GM20000 (cell line): ENCODE measurements at regions not wholly inside any gene's neighbourhood (a gene's known extent, or its start where the extent isn't known, plus 50 kb on each side); places are given as distances from the start of the nearest gene placed in this dataset.

ENCODE experiments used
- DNase-seq: peaks from one replicate; pipeline ENCODE4 v3.0.0; 2012; ENCODE audit warnings: low spot score
- TF ChIP-seq, protein P1 (sequence below): IDR thresholded peaks from 2 replicates; pipeline ENCODE4 v1.5.1; 2012; ENCODE audit warnings: mild to moderate bottlenecking, control low read depth; ENCODE audit errors: extremely low read depth, missing control alignments

DNA sequence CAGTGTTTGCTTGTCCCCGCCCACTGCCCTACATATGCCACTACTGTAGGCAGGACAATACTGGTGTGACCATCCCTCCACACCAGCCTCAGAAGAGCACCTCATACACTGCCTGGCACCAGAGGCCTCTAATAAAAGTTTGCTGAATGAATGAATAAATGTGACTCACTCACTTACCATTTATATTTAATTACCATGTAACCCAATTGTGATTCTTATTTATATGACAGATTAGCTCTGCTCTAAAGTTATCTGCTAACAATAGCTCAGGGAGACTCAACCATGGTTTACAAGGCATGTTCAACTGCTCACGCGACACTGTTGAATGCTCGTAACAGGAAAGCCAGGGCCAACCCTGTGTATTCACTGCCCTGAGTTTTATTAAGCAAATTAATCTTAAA is 66.0 kb upstream of the DOCK9 start:
- DNase-seq, result no peak
- TF ChIP-seq, protein P1, sequence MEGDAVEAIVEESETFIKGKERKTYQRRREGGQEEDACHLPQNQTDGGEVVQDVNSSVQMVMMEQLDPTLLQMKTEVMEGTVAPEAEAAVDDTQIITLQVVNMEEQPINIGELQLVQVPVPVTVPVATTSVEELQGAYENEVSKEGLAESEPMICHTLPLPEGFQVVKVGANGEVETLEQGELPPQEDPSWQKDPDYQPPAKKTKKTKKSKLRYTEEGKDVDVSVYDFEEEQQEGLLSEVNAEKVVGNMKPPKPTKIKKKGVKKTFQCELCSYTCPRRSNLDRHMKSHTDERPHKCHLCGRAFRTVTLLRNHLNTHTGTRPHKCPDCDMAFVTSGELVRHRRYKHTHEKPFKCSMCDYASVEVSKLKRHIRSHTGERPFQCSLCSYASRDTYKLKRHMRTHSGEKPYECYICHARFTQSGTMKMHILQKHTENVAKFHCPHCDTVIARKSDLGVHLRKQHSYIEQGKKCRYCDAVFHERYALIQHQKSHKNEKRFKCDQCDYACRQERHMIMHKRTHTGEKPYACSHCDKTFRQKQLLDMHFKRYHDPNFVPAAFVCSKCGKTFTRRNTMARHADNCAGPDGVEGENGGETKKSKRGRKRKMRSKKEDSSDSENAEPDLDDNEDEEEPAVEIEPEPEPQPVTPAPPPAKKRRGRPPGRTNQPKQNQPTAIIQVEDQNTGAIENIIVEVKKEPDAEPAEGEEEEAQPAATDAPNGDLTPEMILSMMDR, result no peak

GRCh38 chr13:99044764-99045163 is 66.9 kb upstream of the DOCK9 start:
- TF ChIP-seq, protein P1, result no peak
- no peak for DNase-seq

- TF ChIP-seq, protein P1, result no peak
Measured at GRCh38 chr13:99045396-99045795, 67.5 kb upstream of the DOCK9 start.

DNA sequence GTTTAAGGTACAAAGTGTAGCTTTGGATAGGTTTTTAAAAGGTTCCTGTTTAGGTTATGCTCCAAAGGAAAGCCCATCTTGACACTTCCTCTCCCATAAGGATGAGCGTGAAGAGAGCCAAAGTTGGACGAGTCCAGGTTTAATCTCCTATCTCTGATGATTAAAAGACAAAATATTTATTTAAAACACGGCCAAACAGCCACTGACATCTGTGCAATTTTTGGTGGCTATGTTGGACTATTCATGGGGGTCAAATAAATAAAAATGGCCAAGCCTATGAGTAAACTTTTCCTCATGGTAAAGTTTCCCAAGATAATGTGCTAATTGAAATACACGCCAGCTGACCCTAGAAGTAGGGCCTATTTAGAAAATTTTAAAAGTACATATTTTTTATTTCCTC is 69.0 kb upstream of the DOCK9 start:
- TF ChIP-seq, protein P1, result no peak

More at GRCh38 chr13:99045396-99045795, 67.5 kb upstream of the DOCK9 start:
- no peak for DNase-seq

DNA sequence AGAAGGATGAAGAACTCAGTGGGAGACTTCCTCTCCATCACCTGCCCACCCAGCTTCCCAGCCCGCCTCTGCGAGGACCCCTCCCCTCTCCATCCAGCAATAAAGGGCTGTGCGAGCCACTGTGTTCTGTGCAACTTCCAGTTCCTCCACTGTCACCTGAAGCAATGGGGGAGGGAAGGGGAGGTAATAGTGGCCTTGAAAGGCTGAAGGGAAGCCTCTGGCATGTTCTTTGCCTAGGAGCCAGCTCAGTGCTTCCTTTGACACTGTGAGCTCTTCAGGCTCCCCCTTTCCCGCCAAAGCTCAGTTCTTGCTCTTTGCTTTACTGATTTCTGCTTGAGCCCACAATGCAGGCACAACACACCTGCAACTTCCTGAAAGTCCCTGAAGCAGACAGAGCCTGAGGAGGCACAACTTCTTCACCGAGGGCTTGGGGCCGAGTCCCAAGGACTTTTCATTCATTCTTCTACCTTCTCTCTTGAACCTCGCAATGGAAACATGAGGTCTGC is 73.2 kb upstream of the DOCK9 start:
- TF ChIP-seq, protein P1, result no peak
- no peak for DNase-seq

More for the DNA sequence above, 69.0 kb upstream of the DOCK9 start:
- DNase-seq, result no peak

DNA sequence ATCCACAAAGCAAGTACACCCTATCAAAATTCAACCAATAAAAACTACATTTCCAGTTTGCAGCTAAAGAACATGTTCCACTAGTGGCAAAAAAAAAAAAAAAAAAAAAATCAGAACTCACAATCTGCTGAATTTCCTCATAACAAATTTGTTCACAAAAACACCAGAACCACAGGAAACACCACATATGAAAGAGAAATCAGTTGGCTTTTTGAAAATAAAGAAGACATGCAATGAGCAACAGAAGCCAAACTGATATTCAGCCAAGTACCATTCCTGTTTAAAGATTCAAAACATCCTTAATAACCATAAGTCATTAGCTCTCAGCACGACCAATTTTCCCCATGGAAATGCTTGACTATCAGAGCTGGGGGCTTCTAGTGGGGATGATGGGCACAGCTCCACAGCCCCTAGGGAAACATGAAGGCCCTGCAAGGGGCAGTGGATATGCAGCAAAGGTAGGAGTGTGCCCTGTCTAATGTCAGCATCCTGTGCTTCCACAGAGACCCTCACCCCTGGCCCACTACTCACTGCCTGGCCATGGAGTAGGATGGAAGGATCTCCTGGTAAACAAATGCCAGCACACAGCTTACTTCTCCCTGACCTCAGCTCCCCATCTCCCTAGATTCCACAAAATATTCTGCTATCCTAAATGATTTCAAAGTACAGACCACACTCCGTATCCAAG is 74.0 kb upstream of the DOCK9 start:
- TF ChIP-seq, protein P1, result no peak

DNA sequence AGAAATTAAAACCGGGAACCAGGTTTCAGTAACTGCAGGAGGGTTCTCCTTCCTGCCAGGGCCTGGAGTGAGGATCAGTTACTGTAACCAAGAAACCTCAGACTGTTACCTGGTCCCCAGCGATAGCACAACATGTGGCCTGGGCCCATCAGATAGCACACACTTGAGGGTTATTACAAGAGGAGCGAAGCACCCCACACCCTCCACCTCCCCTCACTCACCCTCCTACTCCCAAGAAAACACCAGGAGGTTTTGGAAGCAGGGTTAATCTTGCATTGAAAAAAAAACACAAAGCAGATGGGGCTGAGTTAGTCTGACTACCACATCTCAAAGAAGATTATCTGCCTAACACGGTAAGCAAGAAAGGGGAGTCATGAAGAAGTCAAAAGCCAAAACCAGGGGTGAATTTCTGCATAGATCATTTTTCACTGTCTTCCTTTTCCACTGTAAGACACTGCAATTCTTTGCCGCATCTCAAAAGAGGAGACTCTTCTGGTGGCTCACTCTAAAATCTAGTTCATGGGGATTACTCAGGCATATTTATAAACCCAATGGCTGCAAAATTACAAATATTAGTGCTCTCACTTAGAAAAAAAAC is 75.9 kb upstream of the DOCK9 start:
- TF ChIP-seq, protein P1, result no peak
- DNase-seq, result no peak

More for the DNA sequence above, 74.0 kb upstream of the DOCK9 start:
- DNase-seq, result no peak
